Right kidney (tissue), 1 donor: ENCODE measurements at regions not wholly inside any gene's neighbourhood (a gene's known extent, or its start where the extent isn't known, plus 50 kb on each side); places are given as distances from the start of the nearest gene placed in this dataset.

Experiments
- DNase-seq: peaks from one replicate; pipeline ENCODE4 v3.0.0-alpha.2; 2016

DNA sequence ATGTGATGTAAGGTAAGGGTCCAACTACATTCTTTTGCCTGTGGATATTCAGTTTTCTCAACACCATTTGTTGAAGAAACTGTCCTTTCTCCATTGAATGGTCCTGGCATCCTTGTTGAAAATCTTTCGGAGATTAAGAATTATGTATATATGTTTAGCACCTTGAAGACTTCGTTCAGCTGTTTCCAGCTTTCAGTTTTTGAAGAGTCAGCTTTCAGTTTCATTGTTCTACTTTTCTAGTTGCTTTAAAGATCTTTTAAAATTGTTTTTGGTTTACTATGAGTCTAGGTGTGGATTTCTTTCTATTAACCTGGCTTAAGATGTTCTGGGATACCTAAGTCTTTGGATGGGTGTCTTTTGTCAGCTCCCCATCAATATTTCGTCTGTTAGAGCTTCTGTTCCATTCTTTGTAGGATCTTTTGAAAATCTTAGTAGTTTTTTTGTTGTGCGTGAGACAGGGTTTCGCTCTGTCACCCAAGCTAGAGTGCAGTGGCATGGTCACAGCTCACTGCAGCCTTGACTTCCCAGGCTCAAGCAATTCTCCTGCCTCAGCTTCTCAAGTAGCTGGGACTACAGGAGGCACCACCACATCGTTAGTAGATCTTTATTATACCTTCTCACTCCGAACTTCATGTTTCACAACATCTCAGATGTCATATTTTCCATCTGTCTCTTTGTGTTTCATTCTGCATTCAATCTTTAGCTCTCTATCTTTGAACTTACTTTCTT, 353.5 kb upstream of the B3GALT2 start:
- no peak for DNase-seq

DNA sequence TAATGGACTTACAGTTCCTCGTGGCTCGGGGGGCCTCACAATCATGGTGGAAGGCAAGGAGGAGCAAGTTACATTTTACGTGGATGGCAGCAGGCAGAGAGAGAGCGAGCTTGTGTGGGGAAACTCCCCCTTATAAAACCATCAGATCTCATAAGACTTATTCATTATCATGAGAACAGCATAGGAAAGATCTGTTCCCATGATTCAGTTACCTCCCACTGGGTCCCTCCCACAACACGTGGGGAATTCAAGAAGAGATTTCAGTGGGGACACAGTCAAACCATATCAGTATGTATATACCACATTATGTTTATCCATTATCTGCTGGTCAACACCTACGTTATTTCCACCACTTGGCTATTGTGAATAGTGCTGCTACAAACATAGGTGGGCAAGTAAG, 352.3 kb upstream of the B3GALT2 start:
- no peak for DNase-seq

DNA sequence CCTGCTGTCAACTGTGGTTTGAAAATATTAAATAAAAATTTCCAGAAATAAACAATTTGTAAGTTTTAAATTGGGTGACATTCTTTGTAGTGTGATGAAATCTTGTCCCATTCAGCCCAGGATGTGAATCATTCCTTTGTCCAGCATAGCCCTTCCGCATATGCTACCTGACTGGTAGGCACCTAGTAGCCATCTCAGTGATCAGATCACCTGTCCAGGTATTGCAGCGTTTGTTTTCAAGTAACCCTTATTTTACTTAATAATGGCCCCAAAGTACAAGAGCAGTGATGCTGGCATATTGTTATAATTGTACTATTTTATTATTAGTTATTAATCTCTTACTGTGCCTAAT, 351.6 kb upstream of the B3GALT2 start:
- no peak for DNase-seq

DNA sequence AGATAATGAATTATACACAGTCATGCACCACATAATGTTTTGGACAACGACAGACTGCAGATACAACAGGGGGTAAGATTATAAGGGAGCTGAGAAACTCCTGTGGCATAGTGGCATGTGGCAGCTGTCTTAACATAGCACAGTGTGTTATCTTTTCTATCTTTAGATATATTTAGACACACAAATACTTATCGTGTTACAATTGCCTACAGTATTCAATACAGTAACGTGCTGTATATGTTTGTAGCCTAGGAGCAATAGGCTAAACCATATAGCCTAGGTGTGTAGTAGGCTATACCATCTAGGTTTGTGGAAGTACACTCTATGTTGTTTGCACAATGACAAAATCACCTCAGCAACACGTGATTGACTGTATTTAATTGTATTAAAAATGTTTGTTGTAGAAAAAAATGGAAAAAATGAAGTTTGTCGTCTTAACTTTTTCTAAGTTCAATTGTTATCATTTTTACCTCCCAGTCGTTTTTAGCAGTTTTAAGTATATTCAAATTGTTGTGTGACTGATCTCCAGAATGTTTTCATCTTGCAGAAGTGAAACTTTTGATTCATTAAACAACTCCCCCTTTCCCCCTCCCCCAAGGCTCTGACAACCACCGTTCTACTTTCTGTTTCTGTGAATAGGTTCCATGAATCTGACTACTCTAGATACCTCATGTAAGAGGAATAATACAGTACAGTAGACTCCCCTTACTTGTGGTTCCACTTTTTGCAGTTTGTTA, 351.0 kb upstream of the B3GALT2 start:
- DNase-seq: no peak

DNA sequence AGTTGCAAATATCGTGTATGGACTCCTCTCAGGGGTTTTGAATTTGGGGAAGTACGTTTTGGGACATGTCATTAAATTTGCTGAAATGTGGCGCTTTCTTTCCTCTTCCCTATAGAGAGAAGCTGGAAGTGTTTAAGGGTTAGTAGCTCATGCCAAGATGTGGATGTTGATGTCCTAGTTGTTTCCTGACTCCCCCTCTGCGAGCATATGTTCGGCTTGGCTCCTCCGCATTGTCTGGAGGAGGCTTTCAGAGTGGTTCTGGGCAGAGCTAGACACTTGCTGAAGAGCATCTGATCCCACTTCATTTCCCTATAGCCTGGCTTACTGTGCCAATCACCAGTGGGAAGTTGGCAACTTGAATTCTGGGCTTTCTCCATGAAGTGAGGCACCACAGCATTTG, 347.4 kb upstream of the B3GALT2 start:
- DNase-seq: no peak

DNA sequence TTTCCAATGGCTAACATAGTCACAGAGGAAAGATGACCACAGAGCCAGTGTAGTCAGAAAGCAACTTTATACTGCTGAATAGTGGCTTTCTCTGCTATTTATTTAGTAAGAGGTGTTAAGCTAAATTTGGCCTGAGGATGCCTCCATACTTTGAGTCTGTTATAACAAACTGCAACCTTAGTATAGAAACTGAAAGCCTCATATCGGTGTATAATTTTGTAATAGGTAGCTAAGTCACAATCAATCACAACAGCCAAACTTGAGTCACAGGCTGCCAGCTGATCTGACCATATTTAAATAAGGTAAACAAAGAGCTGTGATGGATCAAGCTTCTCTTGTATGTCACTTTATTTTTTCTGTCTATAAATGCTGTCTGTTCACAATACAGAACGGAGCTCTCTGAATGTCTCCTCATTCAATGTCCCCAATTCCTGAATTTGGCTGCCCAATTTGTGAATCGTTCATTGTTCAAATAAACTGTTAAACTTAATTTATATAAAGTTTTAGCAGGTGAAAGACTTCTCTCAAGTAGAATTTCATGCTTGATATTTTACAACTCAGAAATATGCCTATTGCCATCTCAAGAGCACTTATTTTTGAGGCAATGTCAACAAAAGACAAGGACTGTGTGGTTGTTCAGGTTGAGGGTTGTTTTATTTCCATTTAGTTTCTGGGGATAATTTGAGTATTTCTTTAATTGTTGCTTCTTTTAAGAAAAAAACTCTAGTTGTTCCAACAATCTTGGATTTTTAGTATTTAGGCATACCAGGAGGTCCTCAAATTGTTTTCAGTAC, 339.7 kb upstream of the B3GALT2 start:
- no peak for DNase-seq

DNA sequence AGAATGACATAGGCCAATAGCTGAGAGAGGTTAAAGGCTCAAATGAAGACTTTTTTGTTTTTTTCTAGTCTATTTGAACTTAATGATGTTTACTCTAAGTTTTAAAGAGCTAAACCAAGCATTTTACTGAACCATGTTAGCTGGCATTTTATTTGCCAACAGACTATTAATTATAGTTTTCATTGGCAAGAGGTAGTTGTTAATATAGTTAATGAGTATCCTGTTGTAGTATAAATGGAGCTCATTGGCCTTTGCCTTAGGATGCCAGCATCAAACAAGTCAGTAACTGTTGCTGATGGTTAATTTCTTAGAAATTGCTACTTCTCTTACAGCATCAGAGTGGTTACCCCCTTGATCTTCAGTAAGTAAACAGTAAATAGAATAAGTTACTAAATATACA, 339.0 kb upstream of the B3GALT2 start:
- no peak for DNase-seq

DNA sequence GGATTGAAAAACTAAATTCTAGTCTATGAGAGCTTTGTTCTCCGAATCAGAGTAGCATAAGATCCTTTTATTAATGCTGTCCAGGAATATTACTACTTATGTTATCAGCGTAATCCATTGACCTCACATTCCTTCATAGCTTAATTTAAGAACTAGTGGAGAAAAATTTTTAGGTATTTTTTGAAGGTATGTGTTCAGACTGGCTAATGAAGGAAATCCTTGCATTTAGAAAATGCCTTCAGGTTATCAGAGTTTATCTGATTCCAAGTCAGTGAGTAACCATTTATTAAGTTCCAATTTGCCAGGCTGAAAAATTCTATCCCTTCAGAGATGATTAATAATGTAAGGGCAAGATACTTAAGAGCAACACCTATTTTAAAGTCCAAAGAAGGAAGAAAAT, 338.2 kb upstream of the B3GALT2 start:
- no peak for DNase-seq

DNA sequence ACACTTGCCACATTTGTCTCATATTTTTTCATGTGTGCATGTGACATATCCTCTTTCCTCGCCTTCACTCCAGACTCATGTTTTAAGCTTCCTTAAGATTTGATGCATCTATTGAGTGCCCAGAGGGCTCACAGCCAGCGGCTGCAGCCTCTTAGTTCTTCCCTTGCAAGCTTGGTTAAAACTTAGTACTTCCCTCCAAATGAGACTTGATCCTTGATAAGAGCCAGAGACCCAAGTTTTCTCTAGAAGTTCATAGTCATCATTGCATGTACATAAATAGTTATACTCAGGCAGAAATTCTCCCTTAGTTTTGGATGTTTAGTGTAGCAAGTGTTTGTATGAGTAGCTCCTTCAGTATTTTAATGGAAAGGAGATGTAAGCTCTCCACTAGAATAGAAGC, 337.6 kb upstream of the B3GALT2 start:
- DNase-seq: no peak

DNA sequence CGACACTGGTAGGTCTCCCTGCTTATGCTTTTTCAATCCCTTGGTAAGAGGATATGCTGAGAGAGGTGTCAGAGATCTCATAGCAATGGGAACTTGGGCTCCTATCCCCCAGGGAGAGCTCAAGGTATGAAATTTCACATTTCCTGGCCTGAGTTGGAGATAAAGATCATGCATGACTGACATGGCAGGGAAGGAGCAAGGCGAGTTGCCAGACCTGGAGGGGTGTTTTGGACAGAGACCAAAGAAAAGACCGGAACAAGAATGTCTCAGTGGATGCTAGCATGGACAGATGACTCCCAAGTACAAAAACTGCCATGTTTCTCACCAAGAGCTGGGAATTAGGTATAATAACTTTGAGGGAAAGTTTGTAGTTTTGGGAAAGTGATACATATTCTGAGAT, 334.1 kb upstream of the B3GALT2 start:
- no peak for DNase-seq

DNA sequence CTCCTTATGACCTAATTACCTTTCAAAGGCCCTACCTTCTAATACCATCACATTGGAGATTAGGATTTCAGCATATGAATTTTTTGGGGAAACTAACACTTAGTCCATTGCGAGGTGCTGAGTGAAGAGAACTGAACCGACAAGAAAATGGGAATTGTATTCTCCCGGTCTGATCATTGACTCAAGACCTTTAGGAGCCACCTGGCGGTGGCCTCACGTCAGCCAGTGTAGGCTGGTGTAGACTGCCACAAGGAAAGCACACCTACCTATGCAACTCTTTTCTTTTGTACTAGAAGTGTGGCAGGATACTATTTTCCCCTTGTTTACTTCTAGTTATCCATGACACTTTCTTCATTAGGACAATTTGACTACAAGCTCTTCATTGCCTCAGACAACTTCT, 333.5 kb upstream of the B3GALT2 start:
- DNase-seq: no peak

DNA sequence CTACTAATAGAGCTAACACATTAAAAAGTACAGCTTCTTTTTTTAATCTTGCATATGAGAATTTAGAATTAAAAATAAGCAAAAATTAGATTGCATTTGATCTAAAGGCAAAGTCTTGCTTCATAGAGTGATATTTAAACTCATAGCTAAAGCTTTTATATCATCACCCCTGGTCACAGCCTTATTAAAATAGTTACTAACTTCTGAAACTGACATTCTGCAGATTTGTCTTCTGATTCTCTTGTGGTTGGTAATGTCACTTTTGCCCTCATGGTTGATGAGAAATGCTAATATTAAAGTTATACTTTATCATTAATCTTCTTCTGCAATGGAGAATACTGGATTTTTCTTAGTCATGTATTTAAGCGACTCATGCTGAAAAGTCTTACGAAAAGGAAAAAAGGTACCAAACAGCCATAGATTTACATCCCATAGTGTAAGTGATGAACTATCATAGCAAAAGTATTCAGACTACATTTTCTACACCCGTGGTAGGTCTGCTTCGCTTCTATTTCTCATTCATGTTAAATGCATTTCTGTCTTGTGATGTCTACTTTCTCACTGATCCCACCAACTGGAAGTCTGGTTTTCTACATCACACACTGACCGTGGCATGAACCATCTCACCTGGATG, 330.5 kb upstream of the B3GALT2 start:
- no peak for DNase-seq

DNA sequence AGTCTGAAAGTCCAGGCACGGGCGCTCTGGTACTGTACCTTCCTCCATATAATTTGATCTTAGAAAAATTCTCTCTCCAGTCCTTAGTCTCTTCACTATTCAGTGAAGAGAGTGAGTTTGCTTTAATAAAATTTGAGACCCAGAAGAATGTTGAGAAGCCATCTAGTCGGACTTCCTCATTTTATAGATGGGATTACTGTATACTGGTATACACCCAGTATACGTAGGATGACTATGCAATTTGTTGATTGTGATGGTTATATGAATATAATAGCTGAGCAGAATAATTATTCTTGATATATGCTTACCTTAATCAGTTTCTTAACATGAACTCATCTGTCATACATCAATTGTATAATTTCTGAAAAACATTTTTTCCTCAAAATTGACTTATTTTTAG, 328.0 kb upstream of the B3GALT2 start:
- no peak for DNase-seq

DNA sequence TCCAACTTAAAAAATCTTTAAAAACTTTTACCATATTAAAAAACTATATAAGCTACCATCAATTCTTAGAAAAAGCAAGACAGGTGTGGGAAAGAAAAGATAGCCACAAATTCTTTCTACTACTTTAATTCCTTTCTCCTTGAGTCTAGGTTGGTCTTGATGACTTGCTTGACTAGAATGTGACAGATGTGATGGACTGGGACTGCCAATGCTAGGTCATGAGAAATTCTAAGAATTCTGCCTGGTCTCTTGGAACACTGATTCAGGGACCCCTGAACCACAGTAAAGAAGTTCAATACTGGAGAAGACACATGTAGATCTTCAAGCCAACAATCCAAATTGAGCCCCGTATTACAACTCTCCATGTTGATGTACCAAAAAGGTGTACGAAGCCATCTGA, 326.6 kb upstream of the B3GALT2 start:
- DNase-seq: no peak

DNA sequence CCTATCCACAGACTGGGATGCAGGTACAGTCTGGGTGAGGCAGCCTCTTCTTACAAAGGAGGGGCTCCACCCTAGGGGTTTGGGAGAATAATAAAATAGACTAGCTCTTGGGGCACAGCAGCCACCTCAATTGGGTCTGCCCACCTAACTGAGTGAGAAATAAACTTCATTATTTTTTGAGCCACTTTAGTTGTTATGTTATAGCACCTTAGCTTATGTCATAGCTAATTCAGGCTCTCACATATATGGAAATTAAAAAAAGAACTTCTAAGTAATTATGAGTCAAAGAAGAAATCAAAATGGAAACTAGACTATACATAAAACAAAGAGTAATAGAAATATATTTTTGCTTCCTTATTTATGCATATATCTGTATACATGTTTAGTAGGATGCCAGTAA, 318.5 kb upstream of the B3GALT2 start:
- no peak for DNase-seq

DNA sequence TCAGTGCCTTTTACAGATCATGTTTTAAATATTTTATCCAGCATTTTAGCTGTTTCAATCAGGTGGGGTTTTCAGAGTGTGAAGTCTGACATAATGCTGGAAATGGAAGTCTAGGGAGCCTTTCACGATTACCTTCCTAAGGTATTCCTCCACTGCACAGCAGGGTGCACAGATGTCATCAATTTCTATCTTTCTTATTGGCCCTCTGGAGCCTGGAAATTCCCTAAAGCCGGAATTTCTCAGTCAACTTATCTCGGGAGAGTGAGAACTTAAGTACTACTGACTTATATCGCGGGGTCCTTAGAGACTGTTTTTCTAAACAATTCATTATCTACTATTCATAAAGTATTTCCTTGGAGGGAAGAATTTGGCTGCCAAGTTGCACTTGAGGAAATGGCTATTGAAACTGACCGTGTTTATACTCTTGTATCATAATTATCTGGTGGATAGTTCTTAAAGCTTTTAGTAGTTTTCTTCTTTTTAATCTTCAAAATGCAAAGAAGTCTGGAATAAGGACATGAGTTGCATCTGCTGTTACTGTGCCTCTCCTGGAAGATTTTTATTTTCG, 311.8 kb upstream of the B3GALT2 start:
- no peak for DNase-seq

DNA sequence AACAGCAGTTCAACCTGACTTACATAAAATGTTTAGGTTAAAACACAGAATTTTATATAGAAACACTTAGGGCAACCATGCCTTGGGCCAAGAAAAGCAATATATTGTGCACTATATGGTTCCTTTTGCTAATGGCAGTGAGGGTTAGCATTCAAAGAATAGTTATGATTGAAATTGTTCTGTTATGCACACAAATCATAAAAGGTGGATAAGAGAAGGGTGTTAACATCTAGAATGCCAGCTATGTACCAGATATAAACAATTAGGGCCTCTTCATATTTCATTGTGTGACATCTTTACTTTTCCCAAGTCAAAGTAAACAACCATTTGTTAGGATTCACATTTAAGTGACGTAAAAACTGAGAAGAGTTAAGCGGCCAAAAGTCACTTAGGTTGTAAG, 308.0 kb upstream of the B3GALT2 start:
- DNase-seq: no peak

DNA sequence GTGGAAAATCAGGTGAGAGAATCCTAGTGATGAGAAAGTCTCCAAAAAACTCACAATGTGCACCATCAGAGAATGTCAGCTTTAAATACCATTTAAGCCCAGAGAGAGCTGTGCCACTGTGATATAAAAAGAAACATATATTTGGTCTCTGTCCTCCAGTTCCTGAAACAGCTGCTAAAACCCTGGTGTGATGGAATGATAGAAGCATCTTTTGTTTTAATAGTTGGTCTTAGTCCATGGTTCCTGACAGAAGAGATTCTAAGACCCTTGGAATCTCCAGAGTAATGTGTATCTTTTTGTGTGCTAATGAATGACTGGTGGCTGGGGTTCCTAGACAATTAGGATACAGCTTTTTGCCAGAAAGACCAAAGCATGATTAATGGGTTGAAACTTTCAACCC, 302.8 kb upstream of the B3GALT2 start:
- DNase-seq: no peak

DNA sequence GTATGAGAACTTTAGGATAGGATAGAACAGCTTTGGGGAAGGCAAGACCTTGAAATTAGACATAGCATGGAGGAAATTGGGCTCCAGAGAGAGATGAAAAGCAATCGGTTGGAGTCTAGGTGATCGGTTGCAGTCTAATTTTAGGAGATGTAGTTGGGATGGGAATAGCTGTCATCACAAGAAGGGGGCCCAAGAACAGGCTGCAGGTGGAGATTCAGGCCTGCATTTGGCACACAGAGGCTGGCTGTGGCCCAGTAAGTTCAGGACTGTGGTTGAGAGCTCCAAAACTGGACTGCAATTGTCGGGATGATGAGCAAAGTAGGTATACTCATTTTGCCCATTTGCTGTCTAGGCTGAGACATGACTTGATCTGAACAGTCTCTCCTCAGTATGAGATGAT, 301.3 kb upstream of the B3GALT2 start:
- no peak for DNase-seq

DNA sequence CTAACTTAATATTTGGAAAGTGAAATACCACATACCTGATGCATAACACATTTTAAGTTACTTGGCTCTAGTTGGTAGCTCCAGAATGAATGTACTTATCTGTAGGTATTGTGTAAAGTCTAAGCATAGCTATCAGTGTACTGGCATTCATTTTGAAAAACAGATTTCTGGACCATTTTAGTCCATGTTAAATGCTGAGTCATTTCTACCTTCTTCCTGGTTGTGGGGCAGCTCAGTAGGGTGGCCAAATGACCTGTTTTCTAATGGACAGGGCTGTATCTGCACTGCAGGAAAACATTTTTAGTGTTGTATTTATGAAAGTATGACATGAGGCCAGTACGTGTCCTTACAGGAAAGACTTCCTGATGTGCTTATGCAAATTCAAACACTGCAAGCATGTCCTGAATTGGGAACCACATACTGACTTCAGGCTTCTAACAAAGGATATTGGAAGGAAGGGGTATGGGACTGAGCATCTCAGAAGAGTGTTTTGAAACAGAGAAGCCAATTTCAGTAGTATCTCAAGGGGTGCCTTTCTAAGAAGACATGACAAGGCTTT, 300.3 kb upstream of the B3GALT2 start:
- no peak for DNase-seq

DNA sequence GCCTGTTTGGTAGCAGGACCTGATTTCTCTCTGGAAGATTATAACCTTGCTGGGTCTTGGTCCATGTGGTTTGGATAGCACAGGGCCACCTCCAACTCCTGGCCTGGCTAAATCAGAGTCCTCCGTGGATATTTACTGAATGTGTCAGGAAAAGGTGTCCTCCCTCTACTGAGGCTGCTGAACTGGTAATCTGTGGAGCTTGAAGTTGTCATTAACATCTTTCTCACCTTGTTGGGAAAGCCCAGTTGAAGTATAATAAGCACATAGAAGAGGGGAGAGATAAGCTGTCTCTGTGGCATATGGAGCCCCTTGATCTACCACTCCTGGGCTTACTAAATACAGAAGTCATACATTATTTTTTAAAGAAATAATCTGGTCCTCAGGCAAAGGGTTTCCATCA, 294.3 kb upstream of the B3GALT2 start:
- DNase-seq: no peak

DNA sequence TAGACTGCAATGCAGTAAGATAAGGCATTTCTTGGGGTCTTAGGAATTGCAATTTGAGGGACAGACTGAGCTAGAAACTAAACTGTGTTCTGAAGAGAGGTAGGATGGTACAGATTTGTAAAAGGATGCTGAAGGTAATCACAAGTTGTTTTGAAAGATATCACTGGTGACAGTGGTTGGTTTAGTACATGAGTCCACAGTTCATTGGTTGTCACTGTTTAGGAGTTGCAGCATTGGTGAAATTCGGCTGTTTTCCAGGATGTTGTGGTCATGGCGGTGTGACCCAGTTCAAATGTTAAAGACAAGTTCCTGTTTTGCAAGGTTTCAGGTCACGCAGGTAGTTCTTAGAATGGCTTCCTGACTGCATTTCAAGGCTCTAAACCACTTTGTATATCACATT, 292.8 kb upstream of the B3GALT2 start:
- DNase-seq: no peak
